GM12891 (cell line): ENCODE measurements at regions not wholly inside any gene's neighbourhood (a gene's known extent, or its start where the extent isn't known, plus 50 kb on each side); places are given as distances from the start of the nearest gene placed in this dataset.

Source experiments
- POLR2A ChIP-seq: IDR thresholded peaks from 2 replicates; pipeline ENCODE4 v1.6.1; 2011; ENCODE audit warnings: low read depth, low read length, control low read depth
- POLR2AphosphoS5 ChIP-seq: IDR thresholded peaks from 2 replicates; pipeline ENCODE4 v1.6.1; 2011; ENCODE audit warnings: low read depth, low read length, control low read depth
- TAF1 ChIP-seq: IDR thresholded peaks from 2 replicates; pipeline ENCODE4 v1.6.1; 2011; ENCODE audit warnings: low read depth, low read length, control low read depth

GRCh38 chrX:19177721-19178120, 55.5 kb upstream of the ADGRG2 start:
- TF ChIP-seq POLR2A (no peak), POLR2AphosphoS5 (no peak), TAF1 (no peak)
